IPS-18a (cell line): ENCODE measurements at regions not wholly inside any gene's neighbourhood (a gene's known extent, or its start where the extent isn't known, plus 50 kb on each side); places are given as distances from the start of the nearest gene placed in this dataset.

Source experiments
- H3K27ac ChIP-seq: one replicate; pipeline ENCODE4 v1.5.1; 2013; ENCODE audit warnings: low read length
- H3K27me3 ChIP-seq: one replicate; pipeline ENCODE4 v1.6.1; 2013; ENCODE audit warnings: mild to moderate bottlenecking, low read length; ENCODE audit not compliant: control insufficient read depth, insufficient read depth
- H3K36me3 ChIP-seq: one replicate; pipeline ENCODE4 v1.6.1; 2013; ENCODE audit warnings: low read depth, low read length; ENCODE audit not compliant: control insufficient read depth
- H3K4me1 ChIP-seq: one replicate; pipeline ENCODE4 v1.6.1; 2013; ENCODE audit warnings: low read depth, low read length; ENCODE audit not compliant: control insufficient read depth
- H3K4me3 ChIP-seq: one replicate; pipeline ENCODE4 v1.5.1; 2013; ENCODE audit warnings: low read length
- H3K9ac ChIP-seq: one replicate; pipeline ENCODE4 v1.6.1; 2013; ENCODE audit warnings: mild to moderate bottlenecking, low read length, moderate library complexity
- H3K9me3 ChIP-seq: one replicate; pipeline ENCODE4 v1.6.1; 2013; ENCODE audit warnings: low read depth, low read length; ENCODE audit not compliant: control insufficient read depth

DNA sequence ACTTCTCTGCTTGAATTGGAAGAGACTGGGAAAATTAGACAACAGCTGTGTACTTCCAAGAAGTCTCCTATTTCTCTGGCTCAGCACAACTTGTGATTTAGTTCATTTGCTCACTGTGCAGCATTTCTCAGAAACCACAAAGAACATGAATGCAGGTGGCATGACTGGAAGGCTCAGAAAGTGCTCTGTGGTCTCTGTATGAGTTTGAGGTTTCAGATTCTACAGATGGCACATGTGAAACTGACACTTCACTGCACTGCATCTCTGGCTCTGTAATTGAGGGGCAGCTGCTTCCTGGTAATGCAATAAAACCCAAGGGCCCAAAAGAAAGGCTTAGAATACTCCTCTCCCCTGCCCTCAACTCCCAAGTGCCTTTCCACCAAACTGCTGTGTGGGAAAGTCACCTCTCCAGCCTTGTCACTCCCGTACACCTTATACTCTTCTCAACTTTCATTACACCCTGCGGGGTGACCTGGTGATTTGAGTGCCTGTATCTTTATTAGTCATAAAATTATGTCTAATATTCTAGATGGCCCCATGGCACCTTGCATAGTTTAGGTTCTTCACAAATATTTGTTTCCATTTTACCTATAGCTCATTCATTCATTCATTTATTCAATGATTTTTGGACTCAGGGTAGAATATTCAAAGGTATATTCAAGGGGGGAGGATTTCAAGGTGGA is 82.5 kb downstream of the ESM1 start:
- Histone ChIP-seq H3K9me3 (no peaks in the 10 kb centered on the region), H3K27me3 (no peaks in the 10 kb centered on the region), H3K36me3 (no peaks in the 10 kb centered on the region), H3K9ac (no peak overlapping the region), H3K4me3 (no peak overlapping the region), H3K27ac (no peak overlapping the region), H3K4me1 (no peaks in the 10 kb centered on the region)

- H3K9ac ChIP-seq: no peak overlapping the region
- H3K9me3 ChIP-seq: no peaks in the 10 kb centered on the region
- no peak overlapping the region for H3K4me3 ChIP-seq
- no peaks in the 10 kb centered on the region for H3K27me3 ChIP-seq
- H3K36me3 ChIP-seq: no peaks in the 10 kb centered on the region
- H3K4me1 ChIP-seq: no peaks in the 10 kb centered on the region
- no peak overlapping the region for H3K27ac ChIP-seq
Observed at GRCh38 chr5:54900984-54901725, 84.2 kb downstream of the ESM1 start.

- Histone ChIP-seq H3K9me3 (no peaks in the 10 kb centered on the region), H3K4me1 (no peaks in the 10 kb centered on the region), H3K36me3 (no peaks in the 10 kb centered on the region), H3K9ac (no peak overlapping the region), H3K27ac (no peak overlapping the region), H3K27me3 (no peaks in the 10 kb centered on the region), H3K4me3 (no peak overlapping the region)
Observed at GRCh38 chr5:54897001-54897400, 88.4 kb downstream of the ESM1 start.

DNA sequence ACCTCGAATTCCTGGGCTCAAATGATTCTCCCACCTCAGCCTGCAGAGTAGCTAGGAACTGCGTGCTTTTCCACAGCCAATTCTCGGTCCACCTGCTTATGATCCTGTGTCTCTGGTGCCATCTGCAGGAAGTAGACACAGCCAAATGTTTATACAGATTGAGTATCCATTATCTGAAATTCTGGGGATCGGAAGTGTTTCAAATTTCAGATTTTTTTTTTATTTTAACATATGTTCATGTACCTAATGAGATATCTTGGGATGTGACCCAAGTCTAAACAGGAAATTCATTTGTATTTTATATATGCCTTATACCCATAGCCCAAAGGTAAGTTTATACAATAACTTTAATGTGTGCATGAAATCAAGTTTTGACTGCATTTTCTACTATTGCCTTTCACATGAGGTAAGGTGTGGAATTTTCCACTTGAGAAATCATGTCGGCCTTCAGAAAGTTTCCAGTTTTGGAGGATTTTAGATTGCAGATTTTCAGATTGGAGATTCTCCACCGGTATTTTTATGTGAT is 89.5 kb downstream of the ESM1 start:
- Histone ChIP-seq H3K4me1 (no peaks in the 10 kb centered on the region), H3K27ac (no peak overlapping the region), H3K36me3 (no peaks in the 10 kb centered on the region), H3K9me3 (no peaks in the 10 kb centered on the region), H3K9ac (no peak overlapping the region), H3K4me3 (no peak overlapping the region), H3K27me3 (no peaks in the 10 kb centered on the region)

DNA sequence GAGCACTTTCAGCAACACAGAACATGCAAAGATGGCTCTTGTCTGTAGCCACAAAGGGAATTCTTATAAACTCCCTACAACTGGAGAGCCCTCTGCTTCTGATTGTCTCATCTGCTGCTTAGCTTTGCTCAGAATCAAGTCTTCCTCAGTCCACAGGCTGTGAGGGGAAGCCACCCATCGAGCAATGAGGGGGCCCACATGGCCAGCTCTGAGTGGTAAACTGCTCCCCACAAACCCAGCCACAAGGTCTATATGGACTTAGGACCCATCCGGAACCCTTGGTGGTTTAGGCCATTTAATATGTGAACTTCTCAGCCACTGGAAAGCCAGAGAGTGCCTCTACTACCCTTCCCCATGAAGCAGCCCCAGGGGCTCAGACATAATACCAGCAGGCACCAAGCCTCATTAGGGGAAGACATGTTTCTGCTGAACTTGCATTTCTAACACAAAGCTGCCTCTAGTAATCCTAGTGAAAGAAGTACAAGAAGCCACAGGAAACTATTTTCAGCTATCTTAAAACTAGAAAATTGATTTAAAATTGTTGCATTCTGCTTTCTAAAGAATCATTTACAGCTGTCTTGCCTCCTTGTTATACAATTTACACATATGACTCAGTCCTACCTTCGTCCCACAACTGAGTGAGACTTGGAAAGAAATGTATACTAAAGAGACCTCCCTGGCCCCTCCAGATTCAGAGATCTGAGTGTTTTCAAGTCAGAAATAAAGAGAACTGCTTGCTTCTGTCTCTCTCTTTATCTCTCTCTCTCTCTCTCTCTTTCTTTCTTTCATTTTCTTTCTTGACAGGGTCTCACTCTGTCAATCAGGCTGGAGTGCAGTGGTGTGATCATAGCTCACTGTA is 90.2 kb downstream of the ESM1 start:
- H3K27me3 ChIP-seq: no peaks in the 10 kb centered on the region
- H3K36me3 ChIP-seq: no peaks in the 10 kb centered on the region
- no peak overlapping the region for H3K9ac ChIP-seq

GRCh38 chr5:54889826-54890225 is 95.6 kb downstream of the ESM1 start:
- Histone ChIP-seq H3K27ac (no peak overlapping the region), H3K9ac (no peak overlapping the region), H3K4me3 (no peak overlapping the region), H3K36me3 (no peaks in the 10 kb centered on the region), H3K27me3 (peaks cover 7% of the 10 kb centered on the region), H3K9me3 (peaks cover 10% of the 10 kb centered on the region), H3K4me1 (no peaks in the 10 kb centered on the region)

More for the DNA sequence above, 90.2 kb downstream of the ESM1 start:
- H3K4me3 ChIP-seq: no peak overlapping the region
- no peaks in the 10 kb centered on the region for H3K9me3 ChIP-seq
- H3K4me1 ChIP-seq: no peaks in the 10 kb centered on the region
- no peak overlapping the region for H3K27ac ChIP-seq

DNA sequence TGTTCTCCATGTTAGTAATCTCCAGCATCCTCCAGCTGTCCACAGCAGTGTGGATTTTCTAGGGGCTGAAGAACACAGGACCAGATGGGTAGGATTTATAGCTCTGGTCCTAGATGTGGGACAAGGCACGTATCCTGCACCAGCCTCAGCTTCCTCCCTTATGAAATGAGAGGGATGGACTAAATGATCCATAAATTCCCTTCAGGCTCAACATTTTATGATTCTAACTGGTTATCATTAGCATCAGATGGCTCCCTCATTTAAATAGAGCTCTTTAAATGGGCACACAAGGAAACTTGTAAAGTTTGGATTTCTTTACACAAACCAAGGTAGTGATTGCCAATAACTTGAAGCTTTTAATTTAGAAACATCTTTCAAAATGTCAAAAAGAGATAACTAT is 97.7 kb downstream of the ESM1 start:
- Histone ChIP-seq H3K27me3 (peaks cover 28% of the 10 kb centered on the region), H3K9ac (no peak overlapping the region), H3K4me1 (peaks cover 3% of the 10 kb centered on the region), H3K9me3 (peaks cover 10% of the 10 kb centered on the region), H3K27ac (no peak overlapping the region), H3K36me3 (no peaks in the 10 kb centered on the region), H3K4me3 (no peak overlapping the region)

DNA sequence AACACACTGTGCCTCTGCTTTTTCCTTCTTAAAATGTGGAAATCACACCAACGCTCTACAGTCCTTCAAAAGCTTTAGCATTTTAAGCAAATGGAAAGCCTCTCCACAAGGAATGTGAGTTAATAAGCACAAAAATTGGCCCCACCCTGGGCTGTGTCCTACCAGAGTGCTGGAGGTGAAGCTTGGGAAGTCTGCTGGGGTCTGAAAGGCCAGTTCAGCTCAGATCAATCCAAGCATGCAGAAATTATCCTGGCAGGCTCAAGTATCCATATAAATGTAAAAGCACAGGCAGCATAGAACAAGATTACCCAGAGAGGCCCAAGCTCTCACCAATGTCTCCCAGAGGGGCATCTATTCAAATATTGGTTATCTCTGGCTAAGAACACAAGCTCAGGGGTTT is 98.5 kb downstream of the ESM1 start:
- Histone ChIP-seq H3K36me3 (no peaks in the 10 kb centered on the region), H3K9me3 (peaks cover 10% of the 10 kb centered on the region), H3K4me1 (peaks cover 3% of the 10 kb centered on the region), H3K27ac (no peak overlapping the region), H3K9ac (no peak overlapping the region), H3K27me3 (peaks cover 32% of the 10 kb centered on the region), H3K4me3 (no peak overlapping the region)

DNA sequence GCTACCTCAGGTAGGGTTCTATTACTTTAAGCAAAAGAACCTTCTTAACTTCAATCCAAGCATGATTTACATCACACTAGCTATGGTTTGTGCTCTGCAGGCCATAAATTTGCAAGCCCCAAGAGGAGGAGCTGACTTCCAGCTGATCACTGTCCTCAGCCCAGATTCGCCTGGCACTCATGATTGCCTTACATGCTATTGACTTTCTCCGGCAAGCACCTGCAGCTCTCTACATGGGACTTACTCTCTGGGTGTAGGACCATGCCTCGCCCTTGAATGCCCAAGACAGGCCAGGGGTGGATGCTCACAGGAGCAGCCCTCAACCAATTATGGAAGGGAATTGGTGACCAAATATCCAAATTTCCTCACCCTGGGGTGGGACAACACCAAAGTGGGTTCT is 99.8 kb downstream of the ESM1 start:
- no peak overlapping the region for H3K27ac ChIP-seq
- H3K9ac ChIP-seq: no peak overlapping the region
- H3K9me3 ChIP-seq: peaks cover 10% of the 10 kb centered on the region
- no peaks in the 10 kb centered on the region for H3K36me3 ChIP-seq
- no peak overlapping the region for H3K4me3 ChIP-seq
- H3K27me3 ChIP-seq: peaks cover 32% of the 10 kb centered on the region
- peaks cover 3% of the 10 kb centered on the region for H3K4me1 ChIP-seq

GRCh38 chr5:54884195-54884536 is 101.2 kb downstream of the ESM1 start:
- peaks cover 32% of the 10 kb centered on the region for H3K27me3 ChIP-seq
- no peak overlapping the region for H3K9ac ChIP-seq
- peaks cover 10% of the 10 kb centered on the region for H3K9me3 ChIP-seq
- H3K4me1 ChIP-seq: peaks cover 12% of the 10 kb centered on the region
- H3K27ac ChIP-seq: no peak overlapping the region
- peak overlapping the region; percentile 68 for H3K4me3 ChIP-seq
- no peaks in the 10 kb centered on the region for H3K36me3 ChIP-seq

GRCh38 chr5:54883374-54884194 is 101.8 kb downstream of the ESM1 start:
- Histone ChIP-seq H3K4me1 (peaks cover 12% of the 10 kb centered on the region), H3K27me3 (peaks cover 32% of the 10 kb centered on the region), H3K9me3 (peaks cover 10% of the 10 kb centered on the region), H3K27ac (no peak overlapping the region), H3K4me3 (peak overlapping the region; percentile 68), H3K9ac (no peak overlapping the region), H3K36me3 (no peaks in the 10 kb centered on the region)
